ENCODE measurements at regions not wholly inside any gene's neighbourhood (a gene's known extent, or its start where the extent isn't known, plus 50 kb on each side); places are given as distances from the start of the nearest gene placed in this dataset.

- CTCF ChIA-PET, result interaction anchor here (0.7 kb wide), 1 partner anchor 74 kb away, joined by 3 read pairs; no protein-coding TSS in a partner anchor
- dilution Hi-C loops (cut with HindIII; ENCODE audit: low sequenced_read_pairs, unreplicated experiment), result no loop called here
- H3K56ac ChIP-seq (ENCODE audit: extremely low read depth, insufficient read depth, low read length), result no peak overlapping the region
Measured at GRCh38 chr3:167100200-167100599, 279.9 kb downstream of the ZBBX start.

More at GRCh38 chr3:167100200-167100599, 279.9 kb downstream of the ZBBX start:
- Histone ChIP-seq H2AFZ (replicated peaks; ENCODE audit: low read length, poor library complexity) (no peak overlapping the region), H3K4me3 (ENCODE audit: insufficient read depth, low read depth, low read length) (no peak overlapping the region), H2BK20ac (ENCODE audit: low read depth, low read length) (no peak overlapping the region), H4K5ac (ENCODE audit: low read depth, low read length) (no peak overlapping the region), H3K9ac (ENCODE audit: low read depth, low read length) (no peak overlapping the region), H2BK5ac (ENCODE audit: low read depth, low read length, poor library complexity, severe bottlenecking) (no peak overlapping the region), H3K4ac (ENCODE audit: low read depth, low read length) (no peak overlapping the region), H3K23ac (ENCODE audit: low read depth, low read length) (no peak overlapping the region), H2AK5ac (ENCODE audit: low read depth, low read length) (no peak overlapping the region), H2BK15ac (ENCODE audit: low read depth, low read length) (no peak overlapping the region), H3K18ac (ENCODE audit: low read depth, low read length) (no peak overlapping the region), H3K9me3 (ENCODE audit: control insufficient read depth, insufficient read depth, low read length) (peaks cover 4% of the 10 kb centered on the region), H4K8ac (ENCODE audit: low read depth in 2 of 2, low read length in 2 of 2) (no peak overlapping the region), H3K27me3 (ENCODE audit: control insufficient read depth, insufficient read depth, low read length) (no peaks in the 10 kb centered on the region), H3K27ac (ENCODE audit: insufficient read depth, low read length) (no peak overlapping the region), H2AK9ac (replicated peaks; ENCODE audit: low read depth, low read length, poor library complexity) (no peak overlapping the region), H3K9me1 (ENCODE audit: insufficient read depth, low read length) (no peaks in the 10 kb centered on the region), H3K4me1 (ENCODE audit: control insufficient read depth, insufficient read depth, low read length) (no peaks in the 10 kb centered on the region), H3K14ac (replicated peaks; ENCODE audit: low read depth, low read length) (no peak overlapping the region), H2BK120ac (ENCODE audit: low read depth, low read length) (no peak overlapping the region), H4K20me1 (ENCODE audit: insufficient read depth, low read length) (no peaks in the 10 kb centered on the region), H3K79me1 (ENCODE audit: low read depth in 1 of 2, low read length in 2 of 2) (no peaks in the 10 kb centered on the region), H3K36me3 (ENCODE audit: control insufficient read depth, insufficient read depth, low read length) (no peaks in the 10 kb centered on the region), H3K4me2 (ENCODE audit: low read depth, low read length) (no peak overlapping the region), H4K91ac (ENCODE audit: insufficient read depth, low read depth, low read length) (no peak overlapping the region)
- no TSS peak for BruUV-seq (replicated peaks)
- POLR2A ChIA-PET (ENCODE audit: unreplicated experiment), result no interaction called here
- in situ Hi-C loops (cut with MboI; ENCODE audit: low sequenced_read_pairs) (no loop called here), intact Hi-C loops (cut with micrococcal nuclease) (no loop called here)
- TF ChIP-seq RFX5 (IDR thresholded peaks at IDR 0.05; ENCODE audit: low read depth, low read length) (no peak), CEBPB (IDR thresholded peaks at IDR 0.05; ENCODE audit: low read depth, low read length) (no peak), MXI1 (IDR thresholded peaks at IDR 0.05; ENCODE audit: borderline replicate concordance, low read depth, low read length) (no peak), RCOR1 (IDR thresholded peaks at IDR 0.05; ENCODE audit: insufficient replicate concordance, low read length) (no peak), SMC3 (IDR thresholded peaks at IDR 0.05; ENCODE audit: low read depth, low read length) (no peak), MAFK (IDR thresholded peaks at IDR 0.05; ENCODE audit: low read depth, low read length) (no peak), NFE2L2 (IDR thresholded peaks at IDR 0.05; ENCODE audit: low read depth, low read length) (no peak), POLR2A (IDR thresholded peaks at IDR 0.05; ENCODE audit: low read depth, low read length) (no peak), USF2 (IDR thresholded peaks at IDR 0.05; ENCODE audit: low read depth, low read length) (no peak), BHLHE40 (IDR thresholded peaks at IDR 0.05; ENCODE audit: low read depth, low read length) (no peak), FOS (IDR thresholded peaks at IDR 0.05; ENCODE audit: low read depth, low read length) (no peak)
- no CpG with 5 or more reads among the region's 2 CpGs for WGBS, 2 experiments (ENCODE audit: extremely low coverage in 2 of 2, insufficient read length in 1 of 2)
- no peak for ATAC-seq (ENCODE audit: low read depth)
- DNase-seq, result no peak

Measured in IMR-90 (cell line).